GF-D8 (cell line): ENCODE measurements at regions not wholly inside any gene's neighbourhood (a gene's known extent, or its start where the extent isn't known, plus 50 kb on each side); places are given as distances from the start of the nearest gene placed in this dataset.
"Not testable (repeated sequence)": the region's sequence is repeated elsewhere in the genome, so short reads cannot be mapped to it uniquely, and the experiment has no call there.

ENCODE experiments used
- DNase-seq: peaks from one replicate; lab custom pipeline; 2025; lab: John Stamatoyannopoulos, UW

DNA sequence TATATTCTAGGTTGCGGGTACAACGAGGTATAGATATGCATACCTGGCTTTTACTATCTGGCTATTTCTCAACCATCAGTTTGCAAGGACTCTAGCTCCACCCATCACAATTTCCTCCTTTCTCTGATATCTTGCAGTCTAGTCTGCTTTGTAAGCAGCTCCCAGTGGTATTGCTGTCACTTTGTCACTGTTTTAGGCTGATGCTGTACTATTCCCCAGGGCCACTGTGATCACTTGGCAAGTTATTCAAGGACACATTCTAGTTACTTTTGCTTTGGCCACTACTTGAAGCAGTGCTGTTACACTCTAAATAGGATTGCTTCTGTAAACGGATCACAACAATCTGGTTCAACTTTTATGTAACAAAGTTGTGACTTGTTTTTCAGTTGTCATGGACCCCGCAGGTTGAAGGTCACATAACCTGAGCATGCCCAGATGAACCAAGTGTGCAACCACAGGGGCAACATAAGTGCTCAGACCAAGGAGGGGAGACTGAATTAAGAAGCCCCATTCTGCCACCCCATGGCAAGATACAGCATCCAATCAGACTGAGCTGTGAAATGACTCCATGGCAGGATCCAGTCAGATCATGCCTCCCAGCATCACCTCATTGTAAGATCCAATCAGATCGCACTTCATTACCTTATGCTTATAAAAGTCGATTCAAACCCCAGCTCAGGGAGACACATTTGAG is 588.4 kb upstream of the CITED2 start:
- no peak for DNase-seq

DNA sequence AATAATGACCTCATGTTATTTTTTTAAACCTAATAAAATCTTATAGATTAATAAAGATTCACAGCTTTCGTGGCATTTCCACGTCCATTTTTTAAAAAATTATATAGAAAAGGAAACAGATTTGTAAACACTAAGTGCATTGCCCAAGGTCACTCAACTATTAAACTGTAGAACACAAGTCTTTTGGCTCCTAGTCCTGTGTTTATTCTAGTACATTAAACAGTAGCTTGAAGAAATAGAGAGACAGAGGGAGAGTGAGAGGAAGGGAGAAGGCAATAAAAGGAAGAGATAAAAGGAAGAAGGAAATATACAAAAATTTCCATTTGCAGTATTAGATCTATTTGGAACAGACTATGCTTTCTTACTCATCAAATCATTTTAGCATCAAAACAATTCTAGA is 586.7 kb upstream of the CITED2 start:
- DNase-seq = no peak

DNA sequence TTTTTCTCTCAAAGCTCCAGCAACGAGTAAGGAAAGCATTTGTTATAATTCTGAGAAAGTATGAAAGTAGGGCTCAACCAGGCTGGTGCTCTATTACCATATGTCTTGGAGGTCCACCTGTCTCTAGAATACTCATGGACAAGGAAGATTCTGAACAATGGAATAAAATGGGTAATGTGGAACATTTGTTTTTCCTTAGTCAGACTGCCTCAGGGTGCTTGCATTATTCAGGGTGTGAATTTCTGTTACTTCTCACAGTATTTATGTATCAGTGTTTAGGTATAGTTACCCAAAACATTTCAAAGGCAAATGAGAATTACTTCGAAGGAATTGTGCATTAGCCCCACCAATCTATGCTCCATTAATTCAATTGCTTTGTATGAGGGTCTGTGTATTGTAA is 586.2 kb upstream of the CITED2 start:
- DNase-seq = no peak

DNA sequence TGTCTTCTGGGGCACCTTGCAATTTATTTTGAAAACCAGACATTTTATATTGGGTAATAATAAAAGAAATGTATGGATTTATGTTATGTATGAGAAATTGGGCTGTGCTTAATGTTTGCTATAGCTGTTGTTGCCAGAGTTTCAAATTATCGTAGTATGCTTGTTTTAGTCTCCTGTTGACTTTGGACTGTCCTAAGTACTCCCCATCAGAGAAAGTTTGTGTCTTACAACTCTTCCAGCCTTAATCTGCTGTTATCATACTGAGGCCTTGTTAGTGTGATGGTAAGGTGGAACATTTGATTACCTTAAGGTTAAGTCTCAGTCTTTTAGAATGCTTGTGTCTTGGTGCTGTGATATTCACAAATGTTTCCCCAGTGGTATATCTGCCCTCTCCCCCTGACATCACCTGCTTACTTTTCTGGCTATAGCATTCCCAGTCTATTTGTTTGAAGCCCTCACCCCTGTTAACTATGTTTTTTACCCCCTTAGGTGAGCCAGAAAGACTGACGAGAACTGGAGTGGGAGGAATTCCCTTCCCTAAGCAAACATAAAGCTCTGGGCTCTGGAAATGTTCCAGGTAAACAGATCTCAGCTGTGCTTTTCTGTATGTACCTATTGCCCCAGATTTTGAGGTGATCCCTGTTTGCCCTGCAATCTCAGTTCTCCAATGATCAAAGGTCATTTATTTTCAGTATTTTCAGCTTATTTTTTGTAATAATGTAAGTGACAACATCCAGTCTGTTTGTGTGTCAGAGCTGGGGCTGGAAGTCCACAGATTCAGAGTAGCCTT is 581.1 kb upstream of the CITED2 start:
- no peak for DNase-seq

DNA sequence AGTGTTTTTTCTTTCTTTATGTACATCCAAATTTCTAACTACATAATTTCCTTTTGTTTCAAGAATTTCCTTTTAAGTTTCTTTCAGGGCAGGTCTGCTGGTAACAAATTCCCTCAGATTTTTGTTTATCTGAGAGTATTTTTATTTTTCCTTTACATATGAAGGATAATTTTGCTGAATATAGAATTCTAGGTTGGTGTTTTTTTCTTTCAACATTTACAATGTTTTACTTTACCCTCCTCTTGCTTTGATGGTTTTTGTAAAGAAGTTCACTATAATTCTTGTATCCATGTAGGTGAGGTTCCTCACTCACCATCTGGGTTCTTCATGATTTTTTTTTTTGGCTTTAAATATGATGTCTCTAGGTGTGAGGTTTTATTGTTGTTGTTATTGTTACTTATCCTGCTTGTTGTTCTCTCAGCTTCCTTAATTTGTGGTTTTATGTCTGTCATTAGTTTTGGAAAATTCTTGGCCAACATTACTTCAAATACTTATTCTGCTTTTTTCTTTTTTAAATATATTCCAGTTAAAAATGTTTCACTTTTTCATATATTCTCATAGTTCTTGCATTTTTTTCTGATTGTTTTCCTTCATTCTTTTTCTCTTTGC is 580.1 kb upstream of the CITED2 start:
- DNase-seq = no peak

DNA sequence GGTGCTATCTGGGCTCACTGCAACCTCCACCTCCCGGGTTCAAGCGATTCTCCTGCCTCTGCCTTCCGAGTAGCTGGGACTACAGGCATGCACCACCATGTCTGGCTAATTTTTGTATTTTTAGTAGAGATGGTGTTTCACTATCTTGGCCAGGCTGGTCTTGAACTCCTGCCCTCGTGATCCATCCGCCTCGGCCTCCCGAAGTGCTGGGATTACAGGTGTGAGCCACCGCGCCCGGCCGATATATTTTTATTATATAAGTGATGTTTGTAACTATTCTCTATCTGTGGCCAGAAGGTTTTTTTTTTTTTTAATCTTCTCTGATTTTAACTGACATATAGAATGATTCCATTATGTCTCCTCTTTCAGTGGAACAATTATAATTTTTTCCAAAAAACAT is 579.3 kb upstream of the CITED2 start:
- not testable (repeated sequence) for DNase-seq

DNA sequence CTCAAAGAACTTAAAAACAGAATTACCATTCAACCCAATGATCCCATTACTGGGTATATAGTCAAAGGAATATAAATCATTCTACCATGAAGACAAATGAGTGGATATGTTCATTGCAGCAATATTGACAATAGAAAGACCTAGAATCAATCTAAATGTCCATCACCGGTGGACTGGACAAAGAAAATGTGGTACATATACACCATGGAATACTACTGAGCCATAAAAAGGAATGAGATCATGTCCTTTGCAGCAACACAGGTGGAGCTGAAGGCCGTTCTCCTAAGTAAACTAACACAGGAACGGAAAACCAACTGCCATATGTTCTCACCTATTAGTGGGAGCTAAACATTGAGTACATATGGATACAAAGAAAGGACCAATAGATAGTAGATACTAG is 576.7 kb upstream of the CITED2 start:
- no peak for DNase-seq

DNA sequence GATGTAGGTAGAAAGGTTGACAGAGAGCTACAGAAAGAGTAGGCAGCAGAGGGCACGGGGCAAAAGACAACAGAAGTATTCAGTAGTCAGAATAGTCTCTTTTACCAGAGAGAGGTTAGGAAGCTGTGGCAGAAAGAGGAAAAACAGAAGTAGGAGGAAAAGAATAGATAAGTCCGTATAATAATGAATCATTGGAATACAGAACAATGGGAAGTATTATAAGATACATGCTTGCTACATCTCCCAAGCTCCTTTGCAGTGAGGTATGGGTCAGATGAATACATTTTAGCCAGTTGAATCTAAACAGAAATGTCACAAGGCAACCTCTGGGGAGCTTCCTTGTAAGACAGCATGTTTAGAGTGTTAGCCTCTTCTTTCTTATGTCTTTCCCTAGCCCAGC is 570.5 kb upstream of the CITED2 start:
- DNase-seq = no peak

DNA sequence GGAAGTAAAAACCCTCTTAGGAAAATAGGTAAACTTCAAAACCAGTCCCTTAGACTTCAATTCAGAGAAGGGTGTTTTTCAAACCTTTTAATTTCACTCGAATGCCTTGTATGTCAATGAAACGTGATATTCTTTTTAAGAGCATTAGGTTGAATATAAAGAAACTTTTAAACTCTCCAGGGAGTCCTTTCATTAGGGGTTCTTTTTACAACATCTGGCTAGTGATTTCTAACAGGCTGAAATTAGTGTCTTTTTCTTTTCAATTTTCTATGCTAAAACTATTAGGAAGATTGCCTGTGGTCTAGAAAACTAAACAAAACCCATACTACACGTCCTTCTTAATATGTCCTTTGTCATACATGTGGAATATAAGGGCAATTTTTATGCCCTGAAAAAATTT is 569.7 kb upstream of the CITED2 start:
- no peak for DNase-seq

DNA sequence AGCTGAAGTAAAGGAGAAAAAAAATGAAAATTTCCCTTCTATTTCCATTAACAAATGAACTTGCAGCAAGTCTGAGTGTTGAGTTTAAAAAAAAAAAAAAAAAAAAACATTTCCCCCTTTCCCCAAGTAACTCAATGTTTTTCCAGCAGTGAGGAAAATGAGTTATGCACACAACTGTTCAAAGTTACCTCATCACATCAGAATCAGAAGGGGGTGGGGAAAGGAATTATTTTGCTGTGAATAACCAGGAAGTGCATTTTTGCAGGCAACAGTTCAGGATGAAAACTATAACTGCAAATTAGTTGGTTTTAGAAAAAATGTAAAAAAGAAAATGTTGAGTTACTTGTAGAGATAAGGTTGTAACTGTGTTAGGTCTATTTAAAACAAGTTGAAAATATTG is 568.9 kb upstream of the CITED2 start:
- no peak for DNase-seq

DNA sequence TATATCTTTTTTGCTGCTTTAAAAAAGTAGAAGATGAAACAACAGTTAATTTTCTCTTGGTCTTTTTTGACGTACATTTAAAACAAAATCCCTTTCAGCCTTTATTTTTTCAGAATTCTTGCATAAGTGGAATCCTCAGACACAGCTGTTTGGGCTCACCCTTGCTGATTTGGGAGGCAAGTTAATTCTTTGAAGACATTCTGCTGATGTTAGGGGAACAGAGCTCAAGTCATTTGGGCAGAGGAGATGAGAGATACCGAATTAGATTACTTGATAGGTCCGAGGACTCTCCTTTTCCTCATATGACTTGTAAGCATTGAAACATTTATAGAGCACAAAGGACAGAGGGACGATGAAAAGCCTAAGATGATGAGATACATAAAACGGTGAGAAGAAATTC is 567.9 kb upstream of the CITED2 start:
- DNase-seq = no peak

DNA sequence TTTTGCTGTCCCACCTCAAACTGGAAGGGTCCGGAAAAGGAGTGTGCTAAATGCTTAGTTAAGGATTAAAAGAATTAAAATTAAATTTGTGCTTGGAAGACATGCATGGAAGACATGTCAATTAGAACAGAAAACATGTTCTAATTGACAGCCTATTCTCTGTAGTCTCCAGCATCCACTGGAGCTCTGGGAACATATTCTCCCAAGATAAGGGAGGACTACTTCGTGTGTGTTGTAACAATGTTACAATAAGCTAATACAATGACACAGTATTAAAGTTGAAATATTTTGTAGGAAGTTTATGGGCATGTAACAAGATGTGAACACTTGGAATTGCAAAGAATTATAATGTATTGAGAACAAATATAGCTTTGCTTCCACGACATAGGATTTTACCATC is 567.4 kb upstream of the CITED2 start:
- DNase-seq = no peak

DNA sequence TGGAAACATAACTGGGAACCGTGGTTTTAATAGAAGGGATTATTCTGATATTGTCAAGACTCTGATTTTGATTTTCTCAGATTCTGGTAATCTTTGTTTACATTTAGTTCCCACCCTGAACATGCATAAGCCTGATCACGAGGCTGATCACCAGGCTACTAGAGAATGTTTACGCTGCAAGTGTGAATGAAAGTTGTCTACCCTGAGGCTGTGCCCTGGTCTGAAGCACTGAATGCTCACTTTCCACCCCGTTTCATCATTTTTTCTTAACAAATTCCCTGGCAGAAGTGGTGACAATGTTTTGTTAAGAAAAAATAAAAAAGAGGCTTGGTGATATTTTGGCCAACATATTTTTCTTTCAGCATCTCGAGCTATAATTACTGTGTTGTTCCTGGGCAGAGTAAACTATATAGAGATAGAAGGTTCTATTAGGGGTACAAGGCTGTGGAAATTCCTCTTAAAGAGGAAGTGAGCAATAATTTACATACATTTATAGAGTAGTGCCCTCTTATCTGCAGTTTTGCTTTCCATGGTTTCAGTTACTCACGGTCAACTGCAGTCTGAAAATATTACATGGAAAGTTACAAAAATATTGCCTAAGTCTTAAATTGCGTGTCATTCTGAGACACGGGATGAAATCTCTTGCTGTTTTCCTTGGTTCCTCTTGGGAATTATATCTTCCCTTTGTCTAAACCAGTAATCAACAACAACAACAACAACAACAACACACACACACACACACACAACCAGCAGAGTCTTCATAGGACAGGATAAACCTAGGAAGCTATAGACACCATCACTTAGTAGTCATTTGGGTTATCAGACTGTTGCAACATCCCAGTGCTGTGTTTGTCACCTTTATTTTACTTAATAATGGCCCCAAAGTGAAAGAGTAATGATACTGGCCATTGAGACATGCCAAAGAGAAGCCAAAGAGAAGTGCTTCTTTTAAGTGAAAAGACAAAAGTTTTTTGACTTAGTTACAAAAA is 566.6 kb upstream of the CITED2 start:
- no peak for DNase-seq

DNA sequence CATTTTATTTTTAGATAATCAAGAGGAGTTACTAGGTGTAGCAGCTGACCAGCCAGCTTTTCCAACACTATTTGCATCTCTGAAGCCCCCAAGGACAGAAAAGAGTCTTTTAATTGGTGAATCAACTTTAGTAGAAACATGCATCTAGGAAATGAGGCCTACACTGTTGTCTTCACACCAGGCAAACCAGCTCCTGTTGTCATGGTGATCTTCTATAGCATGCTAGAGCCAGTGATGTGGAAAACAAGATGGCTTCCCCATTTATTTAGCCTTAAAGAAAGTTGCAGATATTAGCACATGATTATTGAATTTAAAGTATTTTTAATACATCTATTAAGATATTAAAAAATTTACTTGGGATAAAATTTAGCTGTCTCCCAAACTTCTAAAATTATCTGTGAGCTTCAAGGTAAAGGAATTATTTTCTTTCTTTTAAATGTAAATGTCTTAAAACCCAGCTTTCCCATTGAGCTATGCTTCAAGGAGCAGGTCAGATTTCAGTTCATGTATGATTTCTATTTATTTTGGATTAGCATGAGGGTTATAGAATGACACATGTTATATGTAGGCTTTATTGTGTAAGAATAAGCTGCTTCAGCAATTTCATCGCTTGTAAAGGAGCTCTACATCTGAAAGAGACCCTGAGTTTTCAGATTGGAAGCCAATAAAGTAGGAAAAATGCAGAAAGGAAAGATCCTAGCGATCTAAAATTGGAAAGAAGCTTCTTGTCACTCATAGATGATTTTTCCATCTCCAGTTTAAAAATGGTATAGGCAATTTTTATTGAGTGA is 564.9 kb upstream of the CITED2 start:
- DNase-seq = no peak

DNA sequence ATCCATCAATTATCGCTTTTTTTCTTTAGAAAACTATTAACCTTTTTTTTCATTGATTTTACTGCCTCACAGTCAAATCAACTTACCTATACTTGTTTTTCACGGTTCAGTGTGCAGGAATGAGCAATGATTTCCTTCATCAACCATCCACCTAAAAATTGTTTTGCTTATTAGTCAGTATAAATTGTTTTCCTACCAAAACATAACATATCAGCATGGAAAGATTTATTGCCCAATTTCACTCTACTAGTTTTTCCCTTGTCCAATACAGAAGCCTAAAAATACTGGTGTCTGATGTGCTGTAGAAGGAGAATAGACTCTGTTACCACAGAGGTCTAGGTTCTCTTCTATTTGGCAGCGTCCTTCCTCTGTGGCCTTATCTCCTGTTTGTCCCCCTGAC is 558.2 kb upstream of the CITED2 start:
- DNase-seq = no peak

DNA sequence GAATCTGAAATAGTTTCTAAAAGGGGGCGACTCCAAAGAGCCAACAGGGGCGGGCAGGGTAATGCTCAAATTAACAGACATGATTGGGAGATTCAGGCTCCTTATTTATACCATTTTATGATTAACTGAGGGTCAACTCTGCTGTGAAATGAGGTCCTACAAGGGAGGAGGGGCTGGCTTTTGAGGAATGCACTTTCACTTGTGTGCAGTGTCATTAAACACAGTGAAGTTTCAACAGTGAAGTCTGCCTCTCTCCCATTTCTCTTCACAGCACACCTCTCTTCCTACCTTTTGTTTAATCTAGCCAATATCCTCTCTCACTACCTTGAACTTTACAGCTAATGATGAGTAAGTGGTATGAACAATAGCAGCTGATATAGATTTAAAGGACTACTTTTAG is 557.3 kb upstream of the CITED2 start:
- DNase-seq = no peak

DNA sequence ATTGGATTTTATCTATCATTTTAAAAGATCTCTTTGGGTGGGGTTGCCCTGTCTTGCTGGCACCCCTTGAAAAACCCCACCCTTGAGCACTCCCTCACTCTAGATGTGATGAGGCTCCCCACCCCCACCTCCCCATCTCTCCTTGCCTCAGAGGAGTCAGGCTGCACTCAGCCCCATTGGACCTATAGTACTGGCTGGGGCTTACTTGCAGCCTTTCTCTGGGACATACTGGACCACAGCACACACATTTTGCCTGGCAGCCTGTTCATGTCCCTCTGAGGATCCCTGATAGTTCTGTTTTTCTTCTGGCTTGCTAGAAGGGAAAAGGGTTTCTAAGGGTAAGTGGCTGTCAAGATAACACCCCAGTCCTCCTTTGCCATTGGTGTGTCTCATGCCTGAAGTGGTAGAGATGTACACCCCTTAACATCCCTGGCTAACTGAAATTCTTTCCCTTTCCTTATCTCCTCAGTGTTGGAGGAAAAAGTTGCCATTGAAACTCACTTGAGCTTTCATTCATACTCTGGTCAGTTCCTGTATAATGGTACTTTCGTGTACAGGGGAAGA is 553.4 kb upstream of the CITED2 start:
- no peak for DNase-seq

DNA sequence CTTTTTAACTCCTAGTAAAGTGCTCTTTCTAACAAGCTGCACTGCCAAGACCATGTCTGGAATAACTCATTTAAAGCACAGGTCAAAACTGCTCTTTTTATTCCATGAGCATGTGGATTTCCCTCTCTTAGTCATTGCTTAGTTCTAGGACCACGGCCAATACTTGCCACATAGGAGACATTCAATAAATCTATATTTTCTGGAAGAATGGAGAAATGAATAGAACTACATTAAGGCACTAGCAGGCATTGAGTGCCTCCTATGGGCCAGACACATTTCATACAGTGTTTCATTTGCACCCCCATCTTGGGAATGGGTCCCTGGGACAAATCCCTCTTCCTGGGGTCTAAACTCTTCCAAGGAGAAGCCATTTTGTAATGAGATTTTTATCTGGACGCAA is 552.8 kb upstream of the CITED2 start:
- no peak for DNase-seq

DNA sequence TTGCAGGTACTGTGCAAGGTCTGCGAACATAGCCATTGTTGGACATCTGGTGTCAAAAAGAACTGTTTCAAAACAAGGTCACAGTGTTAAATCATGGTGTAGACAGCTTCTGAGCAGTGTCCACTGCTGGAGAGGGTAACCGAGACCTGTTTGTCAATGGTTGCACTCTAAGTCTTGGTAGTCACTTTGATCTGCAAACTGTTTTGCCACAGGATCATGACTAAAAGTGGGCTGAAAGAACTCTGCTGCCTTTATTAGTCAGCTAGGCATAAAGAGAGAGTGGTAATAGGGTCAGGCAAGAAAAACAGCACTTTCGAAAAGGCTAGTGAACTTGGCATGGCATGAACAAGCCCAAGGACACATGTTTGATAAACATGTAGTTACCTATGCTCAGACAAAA is 552.3 kb upstream of the CITED2 start:
- no peak for DNase-seq

DNA sequence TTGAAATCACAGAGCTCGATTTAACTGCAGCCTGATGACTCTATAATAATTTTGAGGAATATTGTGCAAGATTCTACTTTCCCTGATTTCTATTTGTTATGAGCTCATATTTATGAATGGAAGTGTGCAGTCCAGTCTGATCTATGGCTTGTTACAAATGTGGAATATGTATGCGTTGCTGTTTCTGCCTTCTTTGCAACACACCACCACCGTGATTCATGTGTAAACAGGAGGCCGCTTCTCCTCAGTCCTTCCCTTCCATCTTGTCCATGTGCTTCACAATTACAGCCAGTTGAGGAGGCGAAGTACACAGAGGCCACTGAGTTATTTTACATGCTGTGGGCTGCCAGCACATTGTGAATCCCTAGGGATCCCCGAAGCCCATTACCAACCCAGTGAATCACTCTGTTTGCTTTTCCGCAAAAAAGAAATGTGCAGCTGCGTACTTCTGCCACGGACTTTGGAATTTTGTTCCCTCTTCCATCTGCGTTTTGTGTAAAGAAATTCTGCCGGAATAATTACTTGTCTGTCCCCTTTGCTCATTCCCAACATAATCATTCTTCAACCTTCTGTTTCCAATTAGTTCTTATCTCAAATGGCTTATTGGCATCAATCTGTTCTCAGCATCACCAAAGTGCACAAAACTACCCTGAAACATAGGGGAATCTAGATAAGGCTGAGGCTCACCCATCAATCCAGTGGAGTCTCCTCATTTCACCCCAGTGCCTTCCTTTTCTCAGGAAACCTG is 551.6 kb upstream of the CITED2 start:
- no peak for DNase-seq
